ENCODE measurements at regions not wholly inside any gene's neighbourhood (a gene's known extent, or its start where the extent isn't known, plus 50 kb on each side); places are given as distances from the start of the nearest gene placed in this dataset.

GRCh38 chr18:47316924-47317323 is 65.5 kb upstream of the SKOR2 start:
- DNase-seq: no peak

GRCh38 chr18:47313901-47314300 is 62.4 kb upstream of the SKOR2 start:
- no peak for DNase-seq

GRCh38 chr18:47311585-47311984 is 60.1 kb upstream of the SKOR2 start:
- no peak for DNase-seq
